ENCODE measurements at regions not wholly inside any gene's neighbourhood (a gene's known extent, or its start where the extent isn't known, plus 50 kb on each side); places are given as distances from the start of the nearest gene placed in this dataset.

- no peak for TF ChIP-seq ZNF274 (IDR thresholded peaks at IDR 0.05; ENCODE audit: low read depth, low read length)
- TF ChIP-seq YY1 (IDR thresholded peaks at IDR 0.05; ENCODE audit: insufficient read depth, insufficient read length) = no peak
- no peak for TF ChIP-seq SUZ12 (IDR thresholded peaks at IDR 0.05; ENCODE audit: extremely low read depth, insufficient read depth, insufficient read length)
These were observed 303.9 kb downstream of the TENT4A start for GRCh38 chr5:7016999-7017747.
